H9 (cell line): ENCODE measurements at regions not wholly inside any gene's neighbourhood (a gene's known extent, or its start where the extent isn't known, plus 50 kb on each side); places are given as distances from the start of the nearest gene placed in this dataset.

Source experiments
- DNase-seq: peaks from one replicate; pipeline ENCODE4 v3.0.0-alpha.2; 2017
- H2AFZ ChIP-seq: one replicate; pipeline ENCODE4 v1.6.1; 2013; ENCODE audit warnings: mild to moderate bottlenecking, low read length, control low read depth, moderate library complexity
- H2AK5ac ChIP-seq: 2 replicates; pipeline ENCODE4 v1.6.1; 2013; ENCODE audit warnings: low read length, control low read depth, mixed read lengths; ENCODE audit not compliant: insufficient read length
- H2BK120ac ChIP-seq: one replicate; pipeline ENCODE4 v1.6.1; 2013; ENCODE audit warnings: low read depth, mild to moderate bottlenecking, low read length, control low read depth, inconsistent platforms; ENCODE audit not compliant: poor library complexity, severe bottlenecking
- H2BK12ac ChIP-seq: 2 replicates; pipeline ENCODE4 v1.6.1; 2013; ENCODE audit warnings: low read length, control low read depth, mixed read lengths, low read depth; ENCODE audit not compliant: insufficient read length
- H2BK15ac ChIP-seq: 2 replicates; pipeline ENCODE4 v1.6.1; 2013; ENCODE audit warnings: low read depth, low read length, control low read depth
- H2BK20ac ChIP-seq: one replicate; pipeline ENCODE4 v1.6.1; 2013; ENCODE audit warnings: low read depth, mild to moderate bottlenecking, low read length, control low read depth, inconsistent platforms; ENCODE audit not compliant: poor library complexity, severe bottlenecking
- H2BK5ac ChIP-seq: 2 replicates; pipeline ENCODE4 v1.6.1; 2013; ENCODE audit warnings: low read length, control low read depth, mixed read lengths; ENCODE audit not compliant: insufficient read length
- H3K14ac ChIP-seq: 2 replicates; pipeline ENCODE4 v1.6.1; 2013; ENCODE audit warnings: low read length, control low read depth; ENCODE audit not compliant: insufficient read depth
- H3K18ac ChIP-seq: 2 replicates; pipeline ENCODE4 v1.6.1; 2013; ENCODE audit warnings: low read depth, mild to moderate bottlenecking, mixed read lengths, low read length, control low read depth; ENCODE audit not compliant: insufficient read length
- H3K23ac ChIP-seq: 2 replicates; pipeline ENCODE4 v1.6.1; 2013; ENCODE audit warnings: low read length, control low read depth, mixed read lengths, low read depth; ENCODE audit not compliant: insufficient read length
- H3K23me2 ChIP-seq: 2 replicates; pipeline ENCODE4 v1.6.1; 2013; ENCODE audit warnings: low read depth, mild to moderate bottlenecking, mixed read lengths, low read length, control low read depth; ENCODE audit not compliant: insufficient read length, poor library complexity, severe bottlenecking
- H3K27ac ChIP-seq: 2 replicates; pipeline ENCODE4 v1.5.1; 2013; ENCODE audit warnings: low read length, control low read depth, mixed read lengths, low read depth; ENCODE audit not compliant: insufficient read length
- H3K27me3 ChIP-seq: 2 replicates; pipeline ENCODE4 v1.6.1; 2013; ENCODE audit warnings: low read length, control low read depth, inconsistent platforms; ENCODE audit not compliant: insufficient read depth
- H3K4ac ChIP-seq: 2 replicates; pipeline ENCODE4 v1.6.1; 2013; ENCODE audit warnings: low read depth, mild to moderate bottlenecking, control low read depth, inconsistent platforms, low read length, moderate library complexity
- H3K4me1 ChIP-seq: 2 replicates; pipeline ENCODE4 v1.6.1; 2013; ENCODE audit warnings: low read length, control low read depth, inconsistent platforms; ENCODE audit not compliant: insufficient read depth
- H3K4me2 ChIP-seq: 2 replicates; pipeline ENCODE4 v1.6.1; 2013; ENCODE audit warnings: low read length, control low read depth, mixed read lengths; ENCODE audit not compliant: insufficient read length, insufficient read depth
- H3K56ac ChIP-seq: 2 replicates; pipeline ENCODE4 v1.6.1; 2013; ENCODE audit warnings: low read depth, mild to moderate bottlenecking, mixed read lengths, low read length, control low read depth; ENCODE audit not compliant: insufficient read length
- H3K79me1 ChIP-seq: 2 replicates; pipeline ENCODE4 v1.6.1; 2013; ENCODE audit warnings: low read depth, mild to moderate bottlenecking, moderate library complexity, low read length, control low read depth, inconsistent platforms; ENCODE audit not compliant: insufficient read depth, poor library complexity, severe bottlenecking
- H3K79me2 ChIP-seq: 2 replicates; pipeline ENCODE4 v1.6.1; 2013; ENCODE audit warnings: low read length, control low read depth, inconsistent platforms; ENCODE audit not compliant: insufficient read depth
- H3K9ac ChIP-seq: 2 replicates; pipeline ENCODE4 v1.6.1; 2013; ENCODE audit warnings: low read length, control low read depth, mixed read lengths; ENCODE audit not compliant: insufficient read length; ENCODE audit errors: extremely low read depth
- H3K9me3 ChIP-seq: one replicate; pipeline ENCODE4 v1.6.1; 2013; ENCODE audit warnings: low read depth, low read length, inconsistent platforms; ENCODE audit not compliant: control insufficient read depth
- H3T11ph ChIP-seq: one replicate; pipeline ENCODE4 v1.6.1; 2013; ENCODE audit warnings: mild to moderate bottlenecking, low read length, control low read depth, inconsistent platforms
- H4K20me1 ChIP-seq: one replicate; pipeline ENCODE4 v1.6.1; 2013; ENCODE audit not compliant: control insufficient read depth, insufficient read length, insufficient read depth
- H4K5ac ChIP-seq: 2 replicates; pipeline ENCODE4 v1.6.1; 2013; ENCODE audit warnings: low read depth, mild to moderate bottlenecking, mixed read lengths, low read length, control low read depth; ENCODE audit not compliant: insufficient read length
- H4K8ac ChIP-seq: replicated peaks from 2 replicates; pipeline ENCODE4 v1.6.1; 2013; ENCODE audit warnings: low read length, control low read depth, mixed read lengths, low read depth; ENCODE audit not compliant: insufficient read length
- H4K91ac ChIP-seq: 2 replicates; pipeline ENCODE4 v1.6.1; 2013; ENCODE audit warnings: low read depth, mild to moderate bottlenecking, moderate library complexity, mixed read lengths, low read length, control low read depth; ENCODE audit not compliant: insufficient read length
- H3K27ac Mint-ChIP-seq, 3 experiments: 2 replicates in 2 of 3; 3 replicates in 1 of 3; pipeline ENCODE4 v1.8.0; 2020 to 2021; ENCODE audit warnings: mixed read lengths in 3 of 3, mild to moderate bottlenecking in 1 of 3, moderate library complexity in 1 of 3
- H3K27me3 Mint-ChIP-seq: 2 replicates; pipeline ENCODE4 v1.8.0; 2021; ENCODE audit warnings: low read depth, mild to moderate bottlenecking, moderate library complexity, mixed read lengths
- H3K36me3 Mint-ChIP-seq, 3 experiments: 2 replicates in 2 of 3; 3 replicates in 1 of 3; pipeline ENCODE4 v1.8.0; 2020 to 2021; ENCODE audit warnings: low read depth in 3 of 3, mixed read lengths in 3 of 3; ENCODE audit not compliant: insufficient read depth in 1 of 3
- H3K4me1 Mint-ChIP-seq, 2 experiments: 2 replicates each; pipeline ENCODE4 v1.8.0; 2020; ENCODE audit warnings: mixed read lengths in 2 of 2
- H3K4me3 Mint-ChIP-seq, 2 experiments: 2 replicates in 1 of 2; 3 replicates in 1 of 2; pipeline ENCODE4 v1.8.0; 2020 to 2021; ENCODE audit warnings: mild to moderate bottlenecking in 2 of 2, mixed read lengths in 2 of 2, moderate library complexity in 1 of 2
- H3K9me3 Mint-ChIP-seq, 2 experiments: 2 replicates in 1 of 2; 3 replicates in 1 of 2; pipeline ENCODE4 v1.8.0; 2020; ENCODE audit warnings: mild to moderate bottlenecking in 2 of 2, mixed read lengths in 2 of 2, moderate library complexity in 1 of 2
- WGBS: extraction: QIAGEN DNeasy Blood & Tissue Kit; methylation state at CpG from one replicate; pipeline ENCODE4 v1.1.7; 2013; ENCODE audit warnings: missing lambda C conversion rate, low lambda C conversion rate, mixed read lengths; ENCODE audit not compliant: insufficient read length; ENCODE audit errors: extremely low coverage; 5-methylcytosine and 5-hydroxymethylcytosine counted together
- TF ChIP-seq, protein P1 (sequence below): fragments of 200-600 bp; sonication (generic); conservative IDR thresholded peaks from 3 replicates; pipeline ENCODE4 v1.8.0; 2021; ENCODE audit warnings: antibody characterized with exemption, mild to moderate bottlenecking

- Mint-ChIP-seq H3K4me1 (peaks cover 16 to 26% of the 10 kb centered on the region in 2 experiments), H3K36me3 (peaks cover 4 to 8% (median 6%) of the 10 kb centered on the region in 3 experiments), H3K9me3 (peaks cover 7 to 10% of the 10 kb centered on the region in 2 experiments; a peak in 4 of 5 replicates), H3K27me3 (no peaks in the 10 kb centered on the region; the same call in 1 of the 2 replicates), H3K27ac (peak overlapping the region in 1 of 3 experiments; percentile 69; a peak in 1 of 7 replicates), H3K4me3 (no peak overlapping the region)
- H2BK12ac ChIP-seq, result no peak overlapping the region
- WGBS, result no CpG with 5 or more reads among the region's 1 CpG
- H3K27me3 ChIP-seq, result no peaks in the 10 kb centered on the region
- H3K18ac ChIP-seq, result no peak overlapping the region
- no peaks in the 10 kb centered on the region for H3K79me2 ChIP-seq
- H2AFZ ChIP-seq, result no peak overlapping the region
- no peak overlapping the region for H4K8ac ChIP-seq
- no peak overlapping the region for H4K91ac ChIP-seq
- H2BK20ac ChIP-seq, result no peak overlapping the region
- H3T11ph ChIP-seq, result no peak overlapping the region
- H4K5ac ChIP-seq, result no peak overlapping the region
- H2BK120ac ChIP-seq, result no peak overlapping the region
- no peak overlapping the region for H3K14ac ChIP-seq
- no peak overlapping the region for H3K23ac ChIP-seq
- TF ChIP-seq, protein P1, sequence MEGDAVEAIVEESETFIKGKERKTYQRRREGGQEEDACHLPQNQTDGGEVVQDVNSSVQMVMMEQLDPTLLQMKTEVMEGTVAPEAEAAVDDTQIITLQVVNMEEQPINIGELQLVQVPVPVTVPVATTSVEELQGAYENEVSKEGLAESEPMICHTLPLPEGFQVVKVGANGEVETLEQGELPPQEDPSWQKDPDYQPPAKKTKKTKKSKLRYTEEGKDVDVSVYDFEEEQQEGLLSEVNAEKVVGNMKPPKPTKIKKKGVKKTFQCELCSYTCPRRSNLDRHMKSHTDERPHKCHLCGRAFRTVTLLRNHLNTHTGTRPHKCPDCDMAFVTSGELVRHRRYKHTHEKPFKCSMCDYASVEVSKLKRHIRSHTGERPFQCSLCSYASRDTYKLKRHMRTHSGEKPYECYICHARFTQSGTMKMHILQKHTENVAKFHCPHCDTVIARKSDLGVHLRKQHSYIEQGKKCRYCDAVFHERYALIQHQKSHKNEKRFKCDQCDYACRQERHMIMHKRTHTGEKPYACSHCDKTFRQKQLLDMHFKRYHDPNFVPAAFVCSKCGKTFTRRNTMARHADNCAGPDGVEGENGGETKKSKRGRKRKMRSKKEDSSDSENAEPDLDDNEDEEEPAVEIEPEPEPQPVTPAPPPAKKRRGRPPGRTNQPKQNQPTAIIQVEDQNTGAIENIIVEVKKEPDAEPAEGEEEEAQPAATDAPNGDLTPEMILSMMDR, result no peak
- no peak overlapping the region for H2BK15ac ChIP-seq
- H3K79me1 ChIP-seq, result no peaks in the 10 kb centered on the region
- H3K56ac ChIP-seq, result no peak overlapping the region
- H3K9ac ChIP-seq, result no peak overlapping the region
- no peak overlapping the region for H2AK5ac ChIP-seq
- H3K23me2 ChIP-seq, result no peaks in the 10 kb centered on the region
- no peaks in the 10 kb centered on the region for H3K4me1 ChIP-seq
- no peak overlapping the region for H3K4me2 ChIP-seq
- H3K9me3 ChIP-seq, result no peaks in the 10 kb centered on the region
- no peaks in the 10 kb centered on the region for H4K20me1 ChIP-seq
- H3K4ac ChIP-seq, result no peak overlapping the region
- H2BK5ac ChIP-seq, result no peak overlapping the region
- no peak for DNase-seq
- no peak overlapping the region for H3K27ac ChIP-seq
Observed at GRCh38 chrX:109855501-109855900, 122.4 kb upstream of the ACSL4 start.
